NOMO-1 (cell line): ENCODE measurements at regions not wholly inside any gene's neighbourhood (a gene's known extent, or its start where the extent isn't known, plus 50 kb on each side); places are given as distances from the start of the nearest gene placed in this dataset.

Experiments
- DNase-seq, 2 experiments: peaks; one replicate each; lab custom pipeline; 2025; ENCODE audit not compliant: unreplicated experiment in 2 of 2; lab: John Stamatoyannopoulos, UW

GRCh38 chr18:75815767-75816166 is 388.3 kb upstream of the SMIM21 start:
- DNase-seq, result no peak

DNA sequence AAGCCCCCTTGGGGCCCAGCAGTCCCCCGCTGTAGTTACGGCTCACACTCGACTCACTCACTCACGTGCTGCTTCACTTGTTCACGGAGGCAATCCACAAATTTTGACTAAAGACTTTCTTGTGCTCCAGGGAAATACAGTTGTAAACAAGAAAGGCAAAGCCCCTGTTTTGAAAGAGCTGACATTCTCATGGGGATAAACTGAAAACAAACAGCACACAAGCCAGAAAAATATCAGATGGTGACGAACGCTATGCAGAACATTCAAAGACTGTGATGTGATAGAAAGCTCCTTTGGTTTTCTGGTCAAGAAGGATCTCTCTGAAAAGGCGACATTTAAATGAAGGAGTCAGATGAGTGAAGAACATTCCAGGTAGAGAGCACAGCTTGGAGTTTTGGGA is 385.3 kb upstream of the SMIM21 start:
- no peak for DNase-seq

GRCh38 chr18:75810961-75811551 is 383.6 kb upstream of the SMIM21 start:
- no peak for DNase-seq

GRCh38 chr18:75810516-75810915 is 383.0 kb upstream of the SMIM21 start:
- DNase-seq, result no peak

- DNase-seq, result no peak
These were observed 382.4 kb upstream of the SMIM21 start for GRCh38 chr18:75809926-75810255.

- DNase-seq, result no peak
These were observed 381.8 kb upstream of the SMIM21 start for GRCh38 chr18:75809151-75809925.

GRCh38 chr18:75805265-75805664 is 377.8 kb upstream of the SMIM21 start:
- DNase-seq, result no peak

- DNase-seq, result no peak
These were observed 375.2 kb upstream of the SMIM21 start for GRCh38 chr18:75802681-75803080.

- no peak for DNase-seq
These were observed 373.7 kb upstream of the SMIM21 start for GRCh38 chr18:75801178-75801577.

GRCh38 chr18:75800331-75800648 is 372.8 kb upstream of the SMIM21 start:
- no peak for DNase-seq

DNA sequence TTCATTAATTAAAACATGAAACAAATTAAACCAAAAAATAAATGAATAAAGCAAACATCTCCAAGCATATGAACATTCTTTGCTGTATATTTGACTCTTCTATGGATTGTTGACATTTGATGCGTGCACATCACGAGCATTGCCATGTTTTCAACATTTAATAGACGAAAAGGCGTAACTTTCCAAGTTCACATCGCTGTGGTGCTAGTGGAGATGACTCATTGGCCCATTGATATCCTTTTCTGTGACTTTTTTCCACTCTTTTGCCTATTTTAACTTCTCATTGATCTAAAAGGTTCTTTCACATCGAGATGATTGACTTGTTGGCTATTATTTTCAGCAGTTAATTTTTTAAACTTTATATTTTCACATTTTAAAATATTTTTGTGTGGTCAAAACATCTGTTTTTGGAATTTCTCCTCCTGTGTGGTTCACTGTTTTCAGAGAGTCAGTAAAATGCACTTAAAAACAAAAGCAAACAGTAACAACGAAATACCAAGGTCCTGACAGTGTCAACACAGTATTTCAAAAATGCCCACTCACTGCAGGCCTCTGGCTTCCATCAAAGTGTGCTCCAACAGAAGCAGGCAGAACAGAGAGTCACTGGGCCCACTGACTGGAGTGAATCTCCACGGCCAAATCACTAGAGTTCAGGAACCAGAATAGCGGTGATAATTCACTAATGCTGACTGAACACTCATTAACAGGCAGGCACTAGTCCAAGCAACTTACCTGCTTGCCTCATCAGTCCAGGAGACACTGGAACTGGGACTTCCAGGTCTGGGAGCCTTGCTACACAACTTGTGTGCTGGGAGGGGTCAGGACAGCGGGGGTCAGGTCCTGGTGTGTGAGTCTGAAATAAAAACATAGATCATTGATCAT is 372.2 kb upstream of the SMIM21 start:
- DNase-seq, result no peak

GRCh38 chr18:75797046-75797445 is 369.5 kb upstream of the SMIM21 start:
- DNase-seq, result no peak

DNA sequence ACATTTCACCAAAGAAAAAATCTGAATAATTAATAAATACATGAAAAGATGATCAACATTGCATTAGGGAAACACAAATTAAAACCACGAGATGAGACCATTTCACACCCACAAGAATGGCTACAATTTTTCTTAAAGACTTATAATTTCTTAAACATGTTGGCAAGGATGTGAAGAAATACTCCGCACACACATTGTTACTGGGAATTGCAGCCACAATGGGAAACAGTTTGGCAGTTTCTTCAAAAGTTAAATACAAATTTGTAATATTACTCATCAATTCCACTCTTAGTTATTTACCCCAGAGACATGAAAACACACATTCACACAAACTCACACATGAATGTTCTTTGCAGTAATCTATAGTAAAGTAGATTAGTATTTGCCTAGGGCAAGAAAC is 363.3 kb upstream of the SMIM21 start:
- no peak for DNase-seq

GRCh38 chr18:75790111-75790510 is 362.6 kb upstream of the SMIM21 start:
- DNase-seq, result no peak

- DNase-seq, result no peak
These were observed 358.3 kb upstream of the SMIM21 start for GRCh38 chr18:75785834-75786233.

GRCh38 chr18:75785206-75785605 is 357.7 kb upstream of the SMIM21 start:
- DNase-seq, result no peak

GRCh38 chr18:75784390-75784789 is 356.9 kb upstream of the SMIM21 start:
- DNase-seq, result no peak

GRCh38 chr18:75783566-75784281 is 356.2 kb upstream of the SMIM21 start:
- no peak for DNase-seq

GRCh38 chr18:75782826-75783225 is 355.3 kb upstream of the SMIM21 start:
- DNase-seq, result no peak

DNA sequence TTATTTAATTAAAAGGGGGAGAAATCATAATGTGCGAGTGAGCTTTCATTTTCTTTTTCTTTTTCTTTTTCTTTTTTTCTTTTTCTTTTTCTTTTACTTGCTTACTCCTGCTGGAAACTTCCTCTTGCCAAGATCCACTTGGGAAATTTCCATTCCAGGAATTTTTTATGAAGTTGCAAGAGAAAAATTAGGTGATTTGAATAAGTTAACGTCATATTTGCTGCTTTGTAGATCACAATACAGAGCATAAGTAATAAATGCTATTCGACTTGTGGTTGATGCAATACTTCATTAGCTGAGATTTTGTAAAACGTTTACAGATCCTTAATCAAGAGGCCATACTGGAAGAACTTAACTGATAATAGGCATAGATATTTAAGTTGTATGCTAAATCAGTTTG is 354.7 kb upstream of the SMIM21 start:
- no peak for DNase-seq

- DNase-seq, result no peak
These were observed 352.4 kb upstream of the SMIM21 start for GRCh38 chr18:75779910-75780309.
